IMR-90 (cell line): ENCODE measurements at regions not wholly inside any gene's neighbourhood (a gene's known extent, or its start where the extent isn't known, plus 50 kb on each side); places are given as distances from the start of the nearest gene placed in this dataset.

Experiments
- ATAC-seq: fragments of 200-7000 bp; cut with Tn5 transposase; 2 replicates; pipeline ENCODE4 v1.9.1; 2020; ENCODE audit warnings: low read depth, mild to moderate bottlenecking, moderate library complexity
- BruUV-seq: library from RNA; stranded (reverse); fragments of 400-500 nt; replicated peaks from 2 replicates; lab custom pipeline; 2021; lab: Mats Ljungman, UMichigan
- CTCF ChIA-PET: fragments of 300-600 bp; formaldehyde crosslinking; extraction: SDS; loops from one replicate; lab custom pipeline; 2021; ENCODE audit warnings: antibody characterized with exemption; lab: Yijun Ruan, JAX
- POLR2A ChIA-PET: fragments of 300-600 bp; sonication (Branson Sonifier 250); formaldehyde crosslinking; loops from one replicate; lab custom pipeline; 2022; ENCODE audit warnings: antibody characterized with exemption; ENCODE audit not compliant: unreplicated experiment; lab: Charles Lee
- DNase-seq: peaks from one replicate; pipeline ENCODE4 v3.0.0; 2013
- H2AFZ ChIP-seq: replicated peaks from 2 replicates; pipeline ENCODE3; 2013; ENCODE audit warnings: low read length, mild to moderate bottlenecking; ENCODE audit not compliant: poor library complexity
- H2AK5ac ChIP-seq: 2 replicates; pipeline ENCODE4 v1.6.1; 2013; ENCODE audit warnings: low read depth, low read length, inconsistent platforms
- H2AK9ac ChIP-seq: replicated peaks from 2 replicates; pipeline ENCODE3; 2013; ENCODE audit warnings: mild to moderate bottlenecking, low read depth, low read length, moderate library complexity; ENCODE audit not compliant: poor library complexity
- H2BK120ac ChIP-seq: 2 replicates; pipeline ENCODE4 v1.6.1; 2013; ENCODE audit warnings: low read depth, low read length, inconsistent platforms
- H2BK15ac ChIP-seq: 3 replicates; pipeline ENCODE4 v1.6.1; 2013; ENCODE audit warnings: low read depth, low read length, inconsistent platforms
- H2BK20ac ChIP-seq: 2 replicates; pipeline ENCODE4 v1.6.1; 2013; ENCODE audit warnings: low read depth, mild to moderate bottlenecking, inconsistent platforms, low read length, moderate library complexity
- H2BK5ac ChIP-seq: 2 replicates; pipeline ENCODE4 v1.6.1; 2013; ENCODE audit warnings: mild to moderate bottlenecking, low read depth, low read length, inconsistent platforms; ENCODE audit not compliant: poor library complexity, severe bottlenecking
- H3K14ac ChIP-seq: replicated peaks from 2 replicates; pipeline ENCODE4 v1.6.1; 2013; ENCODE audit warnings: low read depth, low read length, inconsistent platforms
- H3K18ac ChIP-seq: 2 replicates; pipeline ENCODE4 v1.6.1; 2013; ENCODE audit warnings: low read depth, low read length, control low read depth
- H3K23ac ChIP-seq: 2 replicates; pipeline ENCODE4 v1.6.1; 2013; ENCODE audit warnings: low read depth, low read length, inconsistent platforms
- H3K27ac ChIP-seq: 2 replicates; pipeline ENCODE4 v1.5.1; 2013; ENCODE audit warnings: mild to moderate bottlenecking, control low read depth, low read length; ENCODE audit not compliant: insufficient read depth
- H3K27me3 ChIP-seq: 2 replicates; pipeline ENCODE4 v1.6.1; 2013; ENCODE audit warnings: low read length; ENCODE audit not compliant: control insufficient read depth, insufficient read depth
- H3K36me3 ChIP-seq: 2 replicates; pipeline ENCODE4 v1.6.1; 2013; ENCODE audit warnings: low read length, mixed read lengths; ENCODE audit not compliant: control insufficient read depth, insufficient read depth
- H3K4ac ChIP-seq: 2 replicates; pipeline ENCODE4 v1.6.1; 2013; ENCODE audit warnings: low read depth, low read length, inconsistent platforms
- H3K4me1 ChIP-seq: 2 replicates; pipeline ENCODE4 v1.6.1; 2013; ENCODE audit warnings: low read length, mixed read lengths; ENCODE audit not compliant: control insufficient read depth, insufficient read depth
- H3K4me2 ChIP-seq: 2 replicates; pipeline ENCODE4 v1.6.1; 2013; ENCODE audit warnings: low read depth, mild to moderate bottlenecking, control low read depth, low read length, moderate library complexity
- H3K4me3 ChIP-seq: 2 replicates; pipeline ENCODE4 v1.5.1; 2013; ENCODE audit warnings: low read depth, mild to moderate bottlenecking, control low read depth, low read length, moderate library complexity; ENCODE audit not compliant: insufficient read depth
- H3K56ac ChIP-seq: 2 replicates; pipeline ENCODE4 v1.6.1; 2013; ENCODE audit warnings: low read length, inconsistent platforms; ENCODE audit not compliant: insufficient read depth; ENCODE audit errors: extremely low read depth
- H3K79me1 ChIP-seq, 2 experiments: 2 replicates each; pipeline ENCODE4 v1.6.1; 2013; ENCODE audit warnings: low read length in 2 of 2, inconsistent platforms in 1 of 2, low read depth in 1 of 2
- H3K9ac ChIP-seq: 2 replicates; pipeline ENCODE4 v1.6.1; 2013; ENCODE audit warnings: low read depth, low read length, control low read depth
- H3K9me1 ChIP-seq: 2 replicates; pipeline ENCODE4 v1.6.1; 2013; ENCODE audit warnings: low read length, inconsistent platforms; ENCODE audit not compliant: insufficient read depth
- H3K9me3 ChIP-seq: 2 replicates; pipeline ENCODE4 v1.6.1; 2013; ENCODE audit warnings: low read length; ENCODE audit not compliant: control insufficient read depth, insufficient read depth
- H4K20me1 ChIP-seq: 2 replicates; pipeline ENCODE4 v1.6.1; 2013; ENCODE audit warnings: low read length, inconsistent platforms; ENCODE audit not compliant: insufficient read depth
- H4K5ac ChIP-seq: 2 replicates; pipeline ENCODE4 v1.6.1; 2013; ENCODE audit warnings: mild to moderate bottlenecking, low read depth, low read length, control low read depth
- H4K8ac ChIP-seq, 2 experiments: 2 replicates each; pipeline ENCODE4 v1.6.1; 2013; ENCODE audit warnings: low read depth in 2 of 2, low read length in 2 of 2, control low read depth in 1 of 2, inconsistent platforms in 1 of 2
- H4K91ac ChIP-seq: 2 replicates; pipeline ENCODE4 v1.6.1; 2013; ENCODE audit warnings: low read depth, low read length, inconsistent platforms; ENCODE audit not compliant: insufficient read depth
- CEBPB ChIP-seq: IDR thresholded peaks from 2 replicates; pipeline ENCODE4 v1.6.1; 2012; ENCODE audit warnings: low read depth, low read length, improper control_type of control experiment
- ELK1 ChIP-seq: fragments of 150-350 bp; IDR thresholded peaks from 2 replicates; pipeline ENCODE4 v1.6.1; 2016; ENCODE audit warnings: low read depth, mild to moderate bottlenecking, low read length, moderate library complexity, borderline replicate concordance
- WGBS, 2 experiments: methylation state at CpG; one replicate each; pipeline versions ENCODE4 v1.1.5 to v1.1.7; 2013; ENCODE audit warnings: missing lambda C conversion rate in 2 of 2; ENCODE audit not compliant: insufficient read length in 1 of 2; ENCODE audit errors: extremely low coverage in 2 of 2; 5-methylcytosine and 5-hydroxymethylcytosine counted together
- dilution Hi-C: fragments of 300-500 bp; cut with HindIII; formaldehyde crosslinking; loops from one replicate; pipeline ENCODE4 v1.14.3; 2018; ENCODE audit warnings: low sequenced_read_pairs; ENCODE audit not compliant: unreplicated experiment
- in situ Hi-C: fragments of 300-500 bp; cut with MboI; formaldehyde crosslinking; loops from 3 replicates; pipeline ENCODE4 v1.14.3; 2019; ENCODE audit warnings: low sequenced_read_pairs, inconsistent platforms, mixed read lengths
- intact Hi-C: fragments of 100-400 bp; cut with micrococcal nuclease; formaldehyde crosslinking; loops from 2 replicates; pipeline ENCODE4 v1.10.0; 2022

DNA sequence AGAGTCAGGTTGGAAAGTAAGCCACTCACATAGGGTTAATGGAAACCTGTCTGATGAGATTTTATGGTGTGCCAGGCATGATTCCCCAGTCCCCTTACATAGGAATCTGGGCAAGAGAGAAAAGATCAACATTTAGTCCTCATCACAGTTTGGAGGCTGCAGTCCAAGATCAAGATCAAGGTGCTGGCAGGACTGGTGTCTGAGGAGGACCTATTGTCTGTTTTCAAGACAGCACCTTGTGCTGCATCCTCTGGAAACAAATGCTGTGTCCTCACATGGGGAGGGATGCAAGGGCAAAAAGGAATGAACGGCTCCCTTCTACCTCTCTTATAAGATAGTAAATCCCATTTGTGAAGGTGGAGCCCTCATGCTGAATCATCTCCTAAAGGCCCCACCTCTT lies 244.8 kb upstream of the GALNT17 start:
- H3K9me3 ChIP-seq: peaks cover 14% of the 10 kb centered on the region
- no peak overlapping the region for H3K9ac ChIP-seq
- no peak overlapping the region for H2BK120ac ChIP-seq
- H3K18ac ChIP-seq: no peak overlapping the region
- H2AK9ac ChIP-seq: no peak overlapping the region
- no peak overlapping the region for H3K27ac ChIP-seq
- H2AK5ac ChIP-seq: no peak overlapping the region
- no CpG with 5 or more reads among the region's 1 CpG for WGBS, 2 experiments
- no peaks in the 10 kb centered on the region for H3K27me3 ChIP-seq
- H3K79me1 ChIP-seq: no peaks in the 10 kb centered on the region
- H3K9me1 ChIP-seq: no peaks in the 10 kb centered on the region
- H3K4ac ChIP-seq: no peak overlapping the region
- H3K4me2 ChIP-seq: no peak overlapping the region
- no peak overlapping the region for H3K23ac ChIP-seq
- H4K20me1 ChIP-seq: no peaks in the 10 kb centered on the region
- H2AFZ ChIP-seq: no peak overlapping the region
- intact Hi-C loops: no loop called here
- dilution Hi-C loops: no loop called here
- ChIA-PET CTCF (no interaction called here), POLR2A (no interaction called here)
- TF ChIP-seq ELK1: no peak
- TF ChIP-seq CEBPB: no peak
- H3K56ac ChIP-seq: no peak overlapping the region
- in situ Hi-C loops: no loop called here
- H3K4me1 ChIP-seq: no peaks in the 10 kb centered on the region
- no peaks in the 10 kb centered on the region for H3K36me3 ChIP-seq
- no TSS peak for BruUV-seq
- no peak overlapping the region for H3K4me3 ChIP-seq
- DNase-seq (no peak), ATAC-seq (no peak)
- H4K91ac ChIP-seq: no peak overlapping the region
- no peak overlapping the region for H3K14ac ChIP-seq
- H2BK5ac ChIP-seq: no peak overlapping the region
- H2BK15ac ChIP-seq: no peak overlapping the region
- H4K5ac ChIP-seq: no peak overlapping the region
- no peak overlapping the region for H4K8ac ChIP-seq
- H2BK20ac ChIP-seq: no peak overlapping the region
